Panc1 (cell line): ENCODE measurements at regions not wholly inside any gene's neighbourhood (a gene's known extent, or its start where the extent isn't known, plus 50 kb on each side); places are given as distances from the start of the nearest gene placed in this dataset.

Experiments
- ATAC-seq: fragments of 200-7000 bp; cut with Tn5 transposase; 2 replicates; pipeline ENCODE4 v1.9.1; 2020; ENCODE audit warnings: mild to moderate bottlenecking, moderate library complexity
- BruUV-seq: library from RNA; stranded (reverse); fragments of 400-500 nt; replicated peaks from 2 replicates; lab custom pipeline; 2021; lab: Mats Ljungman, UMichigan
- CTCF ChIA-PET: fragments of 300-600 bp; sonication (Branson Sonifier 250); formaldehyde crosslinking; loops from one replicate; lab custom pipeline; 2022; ENCODE audit warnings: antibody characterized with exemption; lab: Charles Lee
- POLR2A ChIA-PET: fragments of 300-600 bp; sonication (Branson Sonifier 250); formaldehyde crosslinking; loops from one replicate; lab custom pipeline; 2022; ENCODE audit warnings: antibody characterized with exemption; lab: Charles Lee
- DNase-seq: peaks from one replicate; pipeline ENCODE4 v3.0.0-alpha.2; 2010; ENCODE audit warnings: low read depth, low spot score
- H3K27ac ChIP-seq: 2 replicates; pipeline ENCODE4 v1.5.1; 2011; ENCODE audit warnings: mild to moderate bottlenecking, low read length, inconsistent platforms
- H3K27me3 ChIP-seq: fragments of 200-500 bp; sonication (Bioruptor generic); 2 replicates; pipeline ENCODE4 v1.6.0; 2014; ENCODE audit warnings: low read length, inconsistent platforms; ENCODE audit not compliant: control insufficient read depth, insufficient read depth
- H3K36me3 ChIP-seq: fragments of 200-500 bp; sonication (Bioruptor generic); 2 replicates; pipeline ENCODE4 v1.5.1; 2014; ENCODE audit warnings: inconsistent platforms, mild to moderate bottlenecking, low read length, moderate library complexity; ENCODE audit not compliant: control insufficient read depth, insufficient read depth
- H3K4me1 ChIP-seq: 2 replicates; pipeline ENCODE4 v1.5.1; 2011; ENCODE audit warnings: inconsistent platforms, mild to moderate bottlenecking, low read length, moderate library complexity; ENCODE audit not compliant: control insufficient read depth, insufficient read depth
- H3K4me3 ChIP-seq, 2 experiments: 2 replicates each; pipeline ENCODE4 v1.5.1; 2011 to 2012; ENCODE audit warnings: low read depth in 2 of 2, low read length in 2 of 2, mild to moderate bottlenecking in 2 of 2, inconsistent platforms in 1 of 2, moderate library complexity in 1 of 2
- H3K9me3 ChIP-seq: fragments of 200-500 bp; sonication (Bioruptor generic); 2 replicates; pipeline ENCODE4 v1.5.1; 2014; ENCODE audit warnings: low read depth, mild to moderate bottlenecking, inconsistent platforms, low read length, moderate library complexity; ENCODE audit not compliant: control insufficient read depth, insufficient read depth
- CTCF ChIP-seq: fragments of 450-650 bp; IDR thresholded peaks from 2 replicates; pipeline ENCODE4 v1.5.1; 2017; ENCODE audit warnings: mild to moderate bottlenecking
- POLR2AphosphoS5 ChIP-seq: IDR thresholded peaks from 2 replicates; pipeline ENCODE4 v1.6.1; 2012; ENCODE audit warnings: mild to moderate bottlenecking, low read depth, low read length, moderate library complexity
- REST ChIP-seq, 2 experiments: IDR thresholded peaks; 2 replicates each; pipeline ENCODE4 v1.6.1; 2011 to 2012; ENCODE audit warnings: low read depth in 2 of 2, control low read depth in 1 of 2, low read length in 1 of 2, mild to moderate bottlenecking in 1 of 2, moderate library complexity in 1 of 2; ENCODE audit not compliant: insufficient read depth in 1 of 2
- SIN3A ChIP-seq: IDR thresholded peaks from 2 replicates; pipeline ENCODE4 v1.6.1; 2012; ENCODE audit warnings: low read depth, mild to moderate bottlenecking, low read length, moderate library complexity, borderline replicate concordance; ENCODE audit not compliant: insufficient read depth
- TCF7L2 ChIP-seq: IDR thresholded peaks from 2 replicates; pipeline ENCODE4 v1.6.1; 2011; ENCODE audit warnings: mild to moderate bottlenecking, low read depth, low read length, inconsistent platforms
- in situ Hi-C: cut with HindIII; loops from 2 replicates; pipeline ENCODE4 v1.10.0; 2016; ENCODE audit warnings: low sequenced_read_pairs, low pct_unique_long_range_greater_than_20kb
- intact Hi-C: fragments of 100-400 bp; cut with micrococcal nuclease; formaldehyde crosslinking; loops from one replicate; pipeline ENCODE4 v1.10.0; 2022; ENCODE audit not compliant: unreplicated experiment

GRCh38 chr1:57951390-57951789 lies 527.5 kb upstream of the DAB1 start:
- H3K4me1 ChIP-seq = no peaks in the 10 kb centered on the region
- intact Hi-C loops (no loop called here), in situ Hi-C loops (no loop called here)
- H3K27ac ChIP-seq = no peak overlapping the region
- ATAC-seq = no peak
- H3K36me3 ChIP-seq = no peaks in the 10 kb centered on the region
- no peak overlapping the region for H3K4me3 ChIP-seq
- no peaks in the 10 kb centered on the region for H3K9me3 ChIP-seq
- BruUV-seq = no TSS peak
- no peak for DNase-seq
- no peaks in the 10 kb centered on the region for H3K27me3 ChIP-seq
- ChIA-PET CTCF (no interaction called here), POLR2A (no interaction called here)
- TF ChIP-seq SIN3A (no peak), POLR2AphosphoS5 (no peak), REST (IDR thresholded peaks at IDR 0.05; ENCODE audit: insufficient read depth in 1 of 2, low read depth in 2 of 2, low read length in 1 of 2) (no peak), CTCF (no peak), TCF7L2 (no peak)

DNA sequence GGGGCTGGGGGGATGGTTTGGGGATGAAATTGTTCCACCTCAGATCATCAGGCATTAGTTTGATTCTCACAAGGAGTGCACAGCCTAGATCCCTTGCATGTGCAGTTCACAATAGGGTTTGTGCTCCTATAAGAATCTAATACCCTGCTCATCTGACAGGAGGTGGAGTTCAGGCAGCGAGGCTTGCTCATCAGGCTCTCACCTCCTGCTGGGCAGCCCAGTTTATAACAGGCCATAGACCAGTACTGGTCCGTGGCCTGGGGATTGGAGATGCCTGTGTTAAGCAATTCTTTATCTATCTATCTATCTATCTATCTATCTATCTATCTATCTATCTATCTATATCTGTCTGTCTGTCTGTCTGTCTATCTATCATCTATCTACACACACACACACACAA lies 525.3 kb upstream of the DAB1 start:
- POLR2A ChIA-PET = no interaction called here
- ATAC-seq (no peak), DNase-seq (no peak)
- Histone ChIP-seq H3K36me3 (no peaks in the 10 kb centered on the region), H3K4me1 (no peaks in the 10 kb centered on the region), H3K27ac (no peak overlapping the region), H3K9me3 (no peaks in the 10 kb centered on the region), H3K27me3 (no peaks in the 10 kb centered on the region), H3K4me3 (no peak overlapping the region)
- no TSS peak for BruUV-seq
- TF ChIP-seq CTCF (no peak), REST (IDR thresholded peaks at IDR 0.05; ENCODE audit: insufficient read depth in 1 of 2, low read depth in 2 of 2, low read length in 1 of 2) (no peak), TCF7L2 (no peak), POLR2AphosphoS5 (no peak)
- CTCF ChIA-PET = interaction anchor here (0.7 kb wide), 1 partner anchor 317 kb away, joined by 3 read pairs; no protein-coding TSS in a partner anchor
- intact Hi-C loops = no loop called here
- in situ Hi-C loops = no loop called here
